ENCODE measurements at regions not wholly inside any gene's neighbourhood (a gene's known extent, or its start where the extent isn't known, plus 50 kb on each side); places are given as distances from the start of the nearest gene placed in this dataset.

DNA sequence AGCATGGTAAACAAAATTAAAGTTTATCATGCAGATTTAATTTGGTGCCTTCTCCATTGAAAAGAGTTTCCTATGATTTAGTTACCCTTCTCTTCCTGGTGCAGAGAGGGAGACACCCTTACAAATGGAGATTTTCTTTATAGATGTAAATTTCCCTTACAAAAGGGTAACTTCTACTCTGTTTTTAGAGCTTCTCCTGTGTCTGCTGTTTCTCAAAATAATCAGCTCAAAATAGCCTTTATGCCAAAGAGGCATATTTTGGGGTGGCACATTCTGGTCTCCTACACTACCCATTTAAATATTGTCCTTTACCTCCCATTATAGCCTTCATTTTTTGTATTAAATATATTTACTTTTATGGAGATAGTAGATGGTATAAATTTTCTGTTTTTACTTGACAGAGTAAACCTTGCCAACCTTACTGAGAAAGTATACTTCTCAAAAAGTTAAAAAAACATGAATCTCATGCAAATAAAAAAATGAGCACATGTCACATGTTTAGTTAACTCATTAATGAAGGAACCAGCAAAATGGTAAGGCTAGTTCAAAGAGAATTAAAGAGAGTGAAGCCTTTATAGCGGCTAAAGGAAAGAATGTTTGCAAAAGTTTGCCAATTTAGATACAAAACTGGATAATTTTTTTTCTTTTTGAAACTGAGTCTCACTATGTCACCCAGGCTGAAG is 83.3 kb upstream of the MSH6 start:
- Histone ChIP-seq H2BK5ac (ENCODE audit: low read depth, low read length) (peak overlapping the region; percentile 100; the same call in 1 of the 2 replicates), H3K4me1 (replicated peaks in 1 of 4; ENCODE audit: control insufficient read depth in 3 of 4, insufficient read depth in 4 of 4, low read length in 3 of 4) (peaks cover 11 to 33% (median 20%) of the 10 kb centered on the region in 4 experiments; a peak in 6 of 7 replicates), H3K4me3 (ENCODE audit: extremely low read depth in 1 of 4, insufficient read depth in 2 of 4, low read depth in 3 of 4, low read length in 4 of 4) (peak overlapping the region in 1 of 4 experiments; percentile 38; a peak in 1 of 8 replicates), H3K36me3 (ENCODE audit: control insufficient read depth in 2 of 4, insufficient read depth in 4 of 4, low read length in 3 of 4) (peaks cover 0 to 14% (median 7%) of the 10 kb centered on the region in 4 experiments; a peak in 3 of 8 replicates), H3K14ac (ENCODE audit: insufficient read length) (no peak overlapping the region), H3K18ac (ENCODE audit: extremely low read depth, low read length) (no peak overlapping the region; the same call in 1 of the 2 replicates), H2AFZ (ENCODE audit: low read length) (no peak overlapping the region), H2BK20ac (ENCODE audit: low read length) (no peak overlapping the region), H3K79me1 (ENCODE audit: low read depth, low read length) (no peaks in the 10 kb centered on the region), H3K9me3 (ENCODE audit: insufficient read depth in 2 of 2, low read depth in 1 of 2, low read length in 1 of 2) (peaks cover 8 to 12% of the 10 kb centered on the region in 2 experiments), H4K5ac (ENCODE audit: insufficient read length, low read depth, low read length) (no peak overlapping the region), H2BK15ac (ENCODE audit: low read length) (no peak overlapping the region), H4K20me1 (replicated peaks in 1 of 2; ENCODE audit: control insufficient read depth in 1 of 2, insufficient read depth in 2 of 2, low read length in 2 of 2) (no peaks in the 10 kb centered on the region), H2BK120ac (replicated peaks; ENCODE audit: low read depth, low read length) (no peak overlapping the region), H3K27me3 (replicated peaks in 1 of 4; ENCODE audit: control insufficient read depth in 3 of 4, extremely low read depth in 1 of 4, insufficient read depth in 3 of 4, low read length in 3 of 4) (no peaks in the 10 kb centered on the region), H3K27ac (ENCODE audit: low read depth, low read length) (peak overlapping the region; percentile 83; the same call in 1 of the 2 replicates), H2AK5ac (ENCODE audit: low read depth, low read length) (no peak overlapping the region), H2BK12ac (ENCODE audit: low read depth, low read length) (no peak overlapping the region), H3K9ac (replicated peaks in 1 of 4; ENCODE audit: extremely low read depth in 1 of 4, low read depth in 3 of 4, low read length in 3 of 4) (no peak overlapping the region), H3K4me2 (ENCODE audit: insufficient read depth in 1 of 2, low read depth in 2 of 2, low read length in 2 of 2) (no peak overlapping the region), H4K8ac (ENCODE audit: extremely low read depth, insufficient read depth, low read length) (no peak overlapping the region), H4K91ac (replicated peaks; ENCODE audit: insufficient read length, low read length) (peak overlapping the region; percentile 59), H3K56ac (replicated peaks; ENCODE audit: insufficient read length, low read depth, low read length) (no peak overlapping the region), H3K79me2 (ENCODE audit: control insufficient read depth in 1 of 2, insufficient read depth in 2 of 2, low read length in 2 of 2) (no peaks in the 10 kb centered on the region), H3K23me2 (ENCODE audit: low read depth, low read length) (no peaks in the 10 kb centered on the region; the same call in 1 of the 2 replicates), H3K4ac (replicated peaks; ENCODE audit: insufficient read length, low read depth, low read length) (no peak overlapping the region), H3K23ac (ENCODE audit: insufficient read length) (no peak overlapping the region)
- DNase-seq (ENCODE audit: low read depth in 1 of 2, low spot score in 2 of 2) (no peak), FAIRE-seq (no peak)
- 93% methylated on average over 1 of the region's 1 CpG; no CpG with 5 or more reads in 1 of the 2 experiments for WGBS, 2 experiments (ENCODE audit: extremely low coverage in 1 of 2, insufficient coverage in 1 of 2, insufficient read length in 1 of 2, insufficient replicate concordance in 2 of 2, low coverage in 1 of 2, low lambda C conversion rate in 2 of 2, missing lambda C conversion rate in 1 of 2)
- TF ChIP-seq KDM1A (IDR thresholded peaks at IDR 0.05; ENCODE audit: borderline replicate concordance, low read length) (peak; percentile 65), CTBP2 (IDR thresholded peaks at IDR 0.05; ENCODE audit: borderline replicate concordance, insufficient read depth, insufficient read length, low read length) (no peak)
- ChIA-PET CTCF (ENCODE audit: partially characterized antibody) (interaction anchor here (1.2 kb wide), 1 partner anchor 70 kb away, joined by 4 read pairs; no protein-coding TSS in a partner anchor), POLR2A (ENCODE audit: partially characterized antibody) (interaction anchor here (0.8 to 1.2 kb wide), 7 partner anchors 9 to 50 kb away, joined by 3 to 4 read pairs (median 3); no protein-coding TSS in a partner anchor)

All from H1 (cell line).